ENCODE measurements at regions not wholly inside any gene's neighbourhood (a gene's known extent, or its start where the extent isn't known, plus 50 kb on each side); places are given as distances from the start of the nearest gene placed in this dataset.

- DNase-seq = no peak
- H3K4me1 ChIP-seq (ENCODE audit: control insufficient read depth in 5 of 5, insufficient read depth in 5 of 5, low read length in 5 of 5) = peaks cover 0 to 4% (median 0%) of the 10 kb centered on the region in 5 donors
- H3K27me3 ChIP-seq (ENCODE audit: control insufficient read depth in 3 of 3, insufficient read depth in 3 of 3, low read length in 2 of 3) = no peaks in the 10 kb centered on the region
- no peak overlapping the region for H3K4me3 ChIP-seq
- H3K9ac ChIP-seq (ENCODE audit: insufficient read depth in 1 of 2, low read length in 2 of 2) = no peak overlapping the region
- WGBS, 2 donors = 56 to 74% methylated on average over 6 of the region's 6 CpGs
- TF ChIP-seq, protein P1, sequence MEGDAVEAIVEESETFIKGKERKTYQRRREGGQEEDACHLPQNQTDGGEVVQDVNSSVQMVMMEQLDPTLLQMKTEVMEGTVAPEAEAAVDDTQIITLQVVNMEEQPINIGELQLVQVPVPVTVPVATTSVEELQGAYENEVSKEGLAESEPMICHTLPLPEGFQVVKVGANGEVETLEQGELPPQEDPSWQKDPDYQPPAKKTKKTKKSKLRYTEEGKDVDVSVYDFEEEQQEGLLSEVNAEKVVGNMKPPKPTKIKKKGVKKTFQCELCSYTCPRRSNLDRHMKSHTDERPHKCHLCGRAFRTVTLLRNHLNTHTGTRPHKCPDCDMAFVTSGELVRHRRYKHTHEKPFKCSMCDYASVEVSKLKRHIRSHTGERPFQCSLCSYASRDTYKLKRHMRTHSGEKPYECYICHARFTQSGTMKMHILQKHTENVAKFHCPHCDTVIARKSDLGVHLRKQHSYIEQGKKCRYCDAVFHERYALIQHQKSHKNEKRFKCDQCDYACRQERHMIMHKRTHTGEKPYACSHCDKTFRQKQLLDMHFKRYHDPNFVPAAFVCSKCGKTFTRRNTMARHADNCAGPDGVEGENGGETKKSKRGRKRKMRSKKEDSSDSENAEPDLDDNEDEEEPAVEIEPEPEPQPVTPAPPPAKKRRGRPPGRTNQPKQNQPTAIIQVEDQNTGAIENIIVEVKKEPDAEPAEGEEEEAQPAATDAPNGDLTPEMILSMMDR (IDR thresholded peaks at IDR 0.05; ENCODE audit: control extremely low read depth, extremely low read depth) = no peak
- H3K27ac ChIP-seq (ENCODE audit: low read depth in 1 of 2, low read length in 1 of 2) = no peak overlapping the region
- no peaks in the 10 kb centered on the region for H3K9me3 ChIP-seq (ENCODE audit: control insufficient read depth in 4 of 4, insufficient read depth in 3 of 4, low read length in 3 of 4)
- no peak for ATAC-seq (ENCODE audit: insufficient read depth, low FRiP score)
- no peaks in the 10 kb centered on the region for H3K36me3 ChIP-seq (ENCODE audit: control insufficient read depth in 4 of 4, insufficient read depth in 4 of 4, low read length in 4 of 4)
These were observed 57.5 kb upstream of the RXRA start for GRCh38 chr9:134268747-134269146.

DNA sequence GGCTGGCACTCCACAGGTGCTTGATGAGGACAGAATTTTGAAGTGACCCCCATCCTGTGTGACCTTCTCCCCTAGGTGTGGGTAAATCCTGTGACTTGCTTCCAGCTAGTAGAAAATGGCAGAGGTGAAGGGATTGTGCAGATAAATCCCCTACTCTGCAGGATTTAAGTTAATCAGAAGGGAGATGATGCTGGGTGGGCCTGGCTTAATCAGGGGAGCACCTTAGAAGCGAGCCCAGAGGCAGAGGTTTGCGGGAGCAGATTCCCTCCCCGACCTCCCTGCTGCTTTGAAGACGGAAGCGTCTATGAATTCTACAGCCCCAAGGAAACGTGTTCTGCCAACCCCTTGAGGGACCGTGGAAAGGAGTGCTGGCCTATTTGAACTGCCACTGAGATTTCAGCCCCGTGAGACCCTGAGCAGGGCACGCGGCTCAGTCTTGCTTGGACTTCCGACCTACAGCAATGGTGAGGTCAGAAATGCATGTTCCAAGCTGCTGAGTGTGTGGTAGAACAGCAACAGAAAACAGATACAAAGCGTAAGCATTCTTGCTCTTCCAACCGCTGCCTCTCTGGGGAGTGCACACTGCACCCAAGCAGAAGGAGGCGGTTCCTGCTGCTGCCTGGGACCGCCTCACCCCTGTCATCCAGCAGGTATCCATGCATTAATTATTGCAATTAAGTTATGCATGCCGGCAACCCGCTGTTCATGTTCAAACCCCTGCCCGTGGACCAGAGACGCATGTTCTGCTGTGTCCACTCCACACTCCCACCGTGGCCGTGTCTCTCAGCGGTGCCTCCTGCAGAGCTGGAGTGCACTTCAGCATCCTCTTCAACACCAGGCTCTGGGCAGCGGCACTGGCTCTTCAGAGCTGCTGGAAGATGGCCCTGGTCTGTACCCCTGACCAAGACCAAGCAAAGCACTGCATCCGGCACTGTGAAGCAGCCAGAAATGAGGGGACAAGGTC lies 54.6 kb upstream of the RXRA start:
- H3K4me3 ChIP-seq = no peak overlapping the region
- no peak overlapping the region for H3K27ac ChIP-seq (ENCODE audit: low read depth in 1 of 2, low read length in 1 of 2)
- ATAC-seq (ENCODE audit: insufficient read depth, low FRiP score) = no peak
- no peaks in the 10 kb centered on the region for H3K9me3 ChIP-seq (ENCODE audit: control insufficient read depth in 4 of 4, insufficient read depth in 3 of 4, low read length in 3 of 4)
- 63 to 79% methylated on average over 24 of the region's 24 CpGs for WGBS, 2 donors
- no peak overlapping the region for H3K9ac ChIP-seq (ENCODE audit: insufficient read depth in 1 of 2, low read length in 2 of 2)
- no peaks in the 10 kb centered on the region for H3K36me3 ChIP-seq (ENCODE audit: control insufficient read depth in 4 of 4, insufficient read depth in 4 of 4, low read length in 4 of 4)
- no peaks in the 10 kb centered on the region for H3K27me3 ChIP-seq (ENCODE audit: control insufficient read depth in 3 of 3, insufficient read depth in 3 of 3, low read length in 2 of 3)
- TF ChIP-seq, protein P1 (IDR thresholded peaks at IDR 0.05; ENCODE audit: control extremely low read depth, extremely low read depth) = no peak
- no peak for DNase-seq
- H3K4me1 ChIP-seq (ENCODE audit: control insufficient read depth in 5 of 5, insufficient read depth in 5 of 5, low read length in 5 of 5) = peaks cover 0 to 4% (median 0%) of the 10 kb centered on the region in 5 donors

GRCh38 chr9:134272302-134273023 lies 53.8 kb upstream of the RXRA start:
- DNase-seq (no peak), ATAC-seq (ENCODE audit: insufficient read depth, low FRiP score) (no peak)
- Histone ChIP-seq H3K9me3 (ENCODE audit: control insufficient read depth in 4 of 4, insufficient read depth in 3 of 4, low read length in 3 of 4) (no peaks in the 10 kb centered on the region), H3K4me1 (ENCODE audit: control insufficient read depth in 5 of 5, insufficient read depth in 5 of 5, low read length in 5 of 5) (peaks cover 0 to 9% (median 0%) of the 10 kb centered on the region in 5 donors), H3K9ac (ENCODE audit: insufficient read depth in 1 of 2, low read length in 2 of 2) (no peak overlapping the region), H3K36me3 (ENCODE audit: control insufficient read depth in 4 of 4, insufficient read depth in 4 of 4, low read length in 4 of 4) (no peaks in the 10 kb centered on the region), H3K27me3 (ENCODE audit: control insufficient read depth in 3 of 3, insufficient read depth in 3 of 3, low read length in 2 of 3) (no peaks in the 10 kb centered on the region), H3K4me3 (no peak overlapping the region), H3K27ac (ENCODE audit: low read depth in 1 of 2, low read length in 1 of 2) (no peak overlapping the region)
- TF ChIP-seq, protein P1 (IDR thresholded peaks at IDR 0.05; ENCODE audit: control extremely low read depth, extremely low read depth) = no peak
- whole genome bisulfite sequencing, 2 donors = 68 to 82% methylated on average over 21 of the region's 21 CpGs
